IPS-NIHi7 (cell line): ENCODE measurements at regions not wholly inside any gene's neighbourhood (a gene's known extent, or its start where the extent isn't known, plus 50 kb on each side); places are given as distances from the start of the nearest gene placed in this dataset.
A peak's percentile ranks its signal among the peaks of the same experiment; 100 is the strongest.

ENCODE experiments used
- DNase-seq: peaks from one replicate; pipeline ENCODE4 v3.0.0; 2012; ENCODE audit warnings: mixed read lengths; ENCODE audit errors: extremely low spot score

DNA sequence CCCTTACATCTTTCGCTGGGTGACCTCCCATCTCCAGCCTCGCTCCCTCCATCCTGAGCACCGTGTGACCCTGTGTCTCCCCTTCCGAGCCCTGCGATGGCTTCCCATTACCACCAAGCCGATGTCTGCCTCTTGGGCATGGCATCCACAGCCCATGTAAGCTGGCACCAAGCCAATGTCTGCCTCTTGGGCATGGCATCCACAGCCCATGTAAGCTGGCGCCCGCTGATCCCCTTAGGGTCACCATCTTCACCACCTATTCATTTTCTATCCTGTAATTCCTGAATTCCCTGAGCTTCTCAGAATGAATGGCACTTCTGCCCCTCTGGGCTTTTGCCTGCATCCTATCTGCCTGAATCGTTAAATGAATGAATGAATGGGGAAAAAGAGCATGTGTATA, 478.2 kb upstream of the CCL2 start:
- no peak for DNase-seq

DNA sequence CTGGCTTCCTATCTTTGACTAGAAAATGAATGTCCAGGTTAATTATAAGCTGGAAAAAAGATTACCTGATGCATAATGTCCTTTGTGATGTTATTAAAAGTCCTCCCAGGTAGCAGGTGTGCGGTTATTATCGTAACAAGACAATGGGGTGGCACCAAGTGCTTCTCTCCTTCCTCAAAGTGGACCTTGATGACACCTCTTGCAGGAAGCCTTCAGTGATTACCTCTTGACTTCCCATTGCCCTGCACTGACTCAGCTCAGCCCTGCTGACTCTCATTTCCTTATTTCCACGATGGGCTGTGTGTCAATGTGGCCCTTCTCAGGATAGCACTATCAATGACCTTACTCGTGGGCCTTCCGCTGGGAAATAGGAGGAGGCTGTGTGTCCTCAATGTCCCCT, 477.4 kb upstream of the CCL2 start:
- DNase-seq: no peak

DNA sequence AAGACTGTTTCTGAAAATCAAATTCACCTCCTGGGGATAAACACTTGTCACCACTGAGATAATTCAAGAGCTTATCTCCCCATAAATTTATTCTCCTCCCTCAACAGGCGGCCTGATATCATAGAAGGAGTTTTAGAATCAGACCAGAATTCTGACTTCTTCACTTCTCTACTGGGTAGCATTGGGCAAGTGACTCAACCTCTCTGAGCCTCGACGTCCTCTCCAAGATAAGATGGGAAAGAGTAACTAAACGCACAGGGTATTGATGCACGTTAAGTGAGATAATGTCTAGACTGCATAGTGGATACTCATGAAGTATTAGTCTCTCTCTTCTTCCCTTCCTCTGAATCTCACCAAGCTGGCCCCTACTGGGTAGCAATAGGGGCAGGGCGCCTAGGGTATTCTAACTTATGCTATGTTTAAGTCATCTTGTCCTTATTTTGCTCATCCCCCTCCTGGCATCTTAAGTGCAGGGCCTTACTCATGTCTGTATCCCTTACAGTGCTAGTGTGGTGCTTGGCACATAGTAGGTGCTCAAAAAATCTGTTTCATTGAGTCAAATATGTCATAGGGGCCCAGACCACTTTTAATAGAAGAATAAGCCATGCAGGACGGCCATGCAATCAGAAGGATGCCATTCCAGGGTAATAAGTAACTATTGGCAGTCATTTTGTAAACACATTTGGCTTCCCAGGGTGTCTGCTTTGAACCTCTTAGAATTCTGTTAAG, 476.4 kb upstream of the CCL2 start:
- no peak for DNase-seq

DNA sequence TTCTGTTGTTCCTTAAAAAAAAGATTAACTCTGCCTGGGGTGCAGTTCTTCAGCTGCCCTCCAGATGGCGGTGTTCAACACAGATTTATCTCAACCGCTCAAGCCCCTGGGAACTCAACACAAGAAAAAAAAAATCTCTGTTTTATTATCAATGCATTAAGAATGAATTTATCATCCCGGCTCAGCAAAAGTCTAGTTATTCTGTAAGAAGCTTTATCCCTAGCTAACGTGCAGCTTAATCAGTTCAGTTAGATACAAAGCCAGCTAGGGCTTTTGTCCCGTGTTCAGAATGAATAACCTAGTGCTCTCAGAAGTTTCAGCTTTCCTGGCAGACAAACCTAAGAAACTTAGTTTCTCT, 475.9 kb upstream of the CCL2 start:
- DNase-seq: peak; percentile 77

DNA sequence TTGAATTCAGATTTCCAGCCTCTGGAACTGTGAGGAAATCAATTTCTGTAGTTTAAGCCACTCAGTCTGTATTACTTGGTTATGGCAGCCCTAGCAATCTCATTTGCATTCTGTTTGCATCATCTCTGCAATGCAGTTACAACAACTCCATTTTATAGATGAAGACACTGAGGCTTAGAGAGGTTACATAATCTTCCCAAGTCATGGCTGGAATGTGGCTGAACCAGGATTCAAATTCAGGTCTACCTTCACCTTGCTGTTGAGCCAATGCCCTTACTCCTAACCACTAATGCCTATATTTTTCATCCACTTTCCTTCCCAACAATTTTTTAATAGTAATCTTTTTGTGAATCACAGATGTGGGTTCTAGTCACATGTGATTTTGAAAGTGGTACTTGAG, 469.8 kb upstream of the CCL2 start:
- no peak for DNase-seq

DNA sequence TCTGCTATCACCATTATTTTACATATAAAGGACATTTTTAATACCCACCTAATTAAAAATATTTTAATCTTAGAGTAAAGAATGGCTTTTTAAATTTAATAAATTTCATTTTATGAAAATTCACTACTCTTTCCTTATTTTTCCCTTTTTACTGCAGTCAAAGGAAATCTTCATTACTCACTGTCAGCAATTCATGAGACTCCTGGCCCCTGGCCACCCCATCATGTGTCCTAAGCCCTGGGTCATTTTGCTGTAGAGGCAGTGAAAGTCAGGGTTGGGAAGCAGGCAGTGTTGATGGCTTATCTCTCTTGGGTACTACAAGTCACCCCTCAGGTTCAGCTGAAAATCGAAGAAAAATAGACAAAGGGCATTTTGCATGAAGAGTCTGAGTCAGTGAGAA, 468.6 kb upstream of the CCL2 start:
- DNase-seq: no peak

DNA sequence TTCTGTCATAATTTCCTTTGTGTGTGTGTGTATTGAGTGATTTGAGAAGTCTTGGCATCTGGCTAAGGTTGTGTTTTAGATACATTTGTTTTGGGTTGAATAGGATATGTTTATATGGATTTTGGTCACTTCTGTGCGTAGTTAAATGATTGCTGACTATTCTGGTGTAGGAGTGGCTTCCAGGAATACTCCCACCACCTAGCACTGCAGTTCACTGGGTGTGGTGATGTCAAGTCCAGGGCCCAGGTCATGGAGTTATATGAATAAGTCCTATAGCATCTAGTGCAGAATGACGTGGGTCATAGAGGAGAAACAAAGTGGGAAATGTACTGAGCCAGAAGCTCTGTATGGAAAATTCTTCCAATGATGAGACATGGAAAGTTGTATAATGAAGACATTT, 465.4 kb upstream of the CCL2 start:
- DNase-seq: no peak

DNA sequence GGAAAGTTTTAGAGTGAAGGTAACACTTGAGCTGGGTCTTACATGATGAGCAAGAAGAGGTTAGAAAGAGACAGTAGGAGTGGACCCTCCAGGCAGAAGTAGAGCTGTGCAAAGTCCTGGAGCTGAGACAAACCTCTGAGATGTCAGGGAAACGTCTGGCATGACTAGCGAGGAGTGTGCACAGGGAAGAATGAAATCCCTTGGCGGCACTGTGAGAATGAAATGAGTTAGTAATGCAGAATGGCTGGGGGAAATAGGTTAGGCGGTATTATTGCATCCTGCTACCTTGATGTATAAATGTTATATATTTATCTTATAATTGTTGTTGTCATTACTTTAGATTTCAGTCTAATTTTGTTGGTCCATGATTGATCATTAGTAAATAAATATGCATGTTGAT, 457.9 kb upstream of the CCL2 start:
- no peak for DNase-seq

DNA sequence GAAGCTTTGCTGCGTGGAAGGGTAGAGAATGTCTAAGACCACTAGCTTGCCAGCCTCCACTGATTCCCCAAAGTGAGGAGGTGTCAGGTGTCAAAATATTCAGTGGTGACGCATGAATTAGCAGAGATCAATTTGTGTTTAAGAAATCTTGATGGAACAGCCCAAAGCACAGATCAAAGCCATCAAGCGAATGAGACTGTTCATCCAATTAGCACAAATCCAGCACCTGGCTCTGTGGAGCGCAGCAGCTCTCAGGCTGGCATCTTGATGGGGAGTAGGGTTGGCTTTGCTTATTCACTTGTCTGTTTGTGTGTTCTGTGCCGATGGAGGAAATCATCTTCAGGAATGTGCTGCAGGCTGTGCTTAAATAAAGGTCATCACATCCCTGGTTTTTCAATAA, 456.8 kb upstream of the CCL2 start:
- no peak for DNase-seq

DNA sequence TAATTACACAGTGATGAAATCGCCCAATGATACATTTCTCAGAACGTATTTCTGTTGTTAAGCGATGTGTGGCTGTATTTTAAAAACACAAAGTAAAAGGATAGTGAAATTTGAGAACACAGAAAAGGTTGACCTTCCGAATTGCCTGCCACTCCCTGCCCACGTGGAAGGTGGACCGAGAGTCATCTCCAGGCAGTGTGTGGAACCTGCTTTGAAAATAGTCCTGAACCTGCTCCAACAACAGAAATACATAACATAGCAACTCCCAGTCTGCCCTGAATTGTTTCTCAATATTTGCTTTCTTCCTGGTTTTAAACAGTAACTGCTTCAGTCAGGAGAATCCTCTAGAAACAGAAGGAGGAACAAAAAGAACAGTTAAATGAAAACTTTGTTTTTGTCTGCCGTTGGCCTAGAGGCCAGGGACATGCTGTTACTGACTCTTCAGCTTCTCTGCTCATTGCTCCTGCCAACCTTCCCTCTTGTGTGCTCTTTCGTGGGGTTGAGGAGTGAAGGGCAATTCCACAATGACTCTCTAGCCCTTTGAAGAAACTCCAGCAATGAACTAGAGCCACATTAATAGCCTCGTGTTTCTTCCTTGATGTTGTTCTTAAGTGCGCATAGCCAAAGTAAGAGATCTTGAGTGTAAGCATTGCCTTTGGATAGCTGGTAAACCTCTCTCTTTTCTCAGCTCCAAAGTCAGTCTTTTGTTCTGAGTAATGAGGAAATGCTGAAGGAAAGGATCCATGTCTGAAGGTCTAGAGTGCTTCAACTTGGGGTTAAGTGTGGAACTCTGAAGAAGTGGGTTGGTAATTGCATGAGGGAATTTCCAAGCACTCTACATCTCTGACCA, 452.5 kb upstream of the CCL2 start:
- no peak for DNase-seq

DNA sequence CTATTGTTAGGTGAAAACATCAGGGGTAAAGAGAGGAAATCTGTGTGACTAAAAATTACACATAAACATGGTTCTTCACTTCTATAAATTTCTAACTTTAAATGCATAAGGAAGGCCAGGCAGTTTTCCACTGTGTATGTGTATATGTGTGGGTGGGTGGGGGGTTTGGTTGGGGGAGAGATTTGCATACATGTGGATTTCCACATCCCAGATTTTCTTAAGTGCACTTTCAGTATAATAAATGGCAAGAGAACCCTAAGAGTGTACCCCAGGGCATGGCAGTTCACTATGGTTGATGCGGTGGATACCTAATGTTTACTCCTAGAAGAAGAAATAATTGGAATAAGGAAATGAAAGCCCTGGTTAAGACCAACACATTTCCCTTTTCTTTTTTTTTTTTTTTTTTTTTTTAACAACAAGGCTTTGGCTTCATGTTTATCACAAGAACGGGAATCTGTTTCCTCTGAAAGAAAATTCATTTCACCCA, 451.8 kb upstream of the CCL2 start:
- no peak for DNase-seq

DNA sequence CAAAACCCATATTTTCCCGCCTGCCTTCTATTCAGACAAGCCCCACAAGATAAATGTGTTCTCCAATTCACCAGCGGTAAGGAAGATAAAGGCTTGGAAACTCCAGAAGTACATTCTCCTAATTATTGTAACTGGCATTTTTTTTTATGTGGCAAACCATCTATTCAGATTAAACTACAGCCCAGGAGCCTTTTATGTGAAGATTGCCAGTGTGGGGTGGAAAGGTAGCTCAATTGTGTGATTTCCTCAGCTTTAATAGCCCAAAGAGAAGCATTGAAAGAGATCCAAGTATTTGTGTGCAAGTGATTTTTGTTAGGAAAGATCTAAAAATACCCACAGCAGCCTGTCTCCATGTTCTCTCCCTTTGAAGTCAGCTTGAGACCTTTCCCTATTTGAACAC, 451.4 kb upstream of the CCL2 start:
- DNase-seq: no peak

DNA sequence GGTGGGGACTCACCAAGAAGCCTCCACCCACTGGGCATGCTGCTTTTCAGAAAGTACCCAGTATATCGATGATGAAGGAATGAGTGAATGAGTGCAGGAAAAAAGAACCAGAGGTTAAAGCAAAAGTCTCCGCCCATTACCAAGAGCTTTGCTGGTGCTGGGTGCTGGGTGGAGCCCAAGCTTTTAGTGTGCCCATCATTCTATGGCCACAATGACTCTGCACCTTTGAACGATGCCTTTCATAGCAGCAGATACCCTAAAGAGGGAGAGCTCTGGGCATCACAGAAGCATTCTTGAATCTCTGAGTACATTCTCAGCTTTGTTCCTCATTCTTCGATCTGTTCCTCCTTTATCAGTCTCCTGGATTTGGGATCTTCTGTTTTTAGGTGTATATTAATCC, 450.7 kb upstream of the CCL2 start:
- no peak for DNase-seq

DNA sequence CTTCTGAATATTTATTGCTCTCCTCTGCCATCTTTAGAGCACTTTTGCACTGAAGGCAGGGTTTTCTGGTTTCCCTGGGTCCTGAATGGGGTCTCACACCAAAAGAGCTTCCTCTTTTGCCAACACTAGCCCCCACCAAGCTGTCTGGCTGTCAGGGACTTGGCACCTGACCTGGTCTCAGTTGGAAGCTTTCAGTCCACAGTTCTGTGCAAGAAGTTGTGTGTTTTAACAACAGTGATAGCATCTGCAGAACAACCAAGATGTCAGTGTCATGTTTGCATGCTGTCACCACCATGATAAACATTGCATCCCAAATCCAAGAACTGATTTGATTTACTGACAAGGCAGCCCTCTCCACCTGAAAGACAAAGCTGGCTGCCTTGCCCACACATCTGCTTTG, 448.5 kb upstream of the CCL2 start:
- DNase-seq: no peak

DNA sequence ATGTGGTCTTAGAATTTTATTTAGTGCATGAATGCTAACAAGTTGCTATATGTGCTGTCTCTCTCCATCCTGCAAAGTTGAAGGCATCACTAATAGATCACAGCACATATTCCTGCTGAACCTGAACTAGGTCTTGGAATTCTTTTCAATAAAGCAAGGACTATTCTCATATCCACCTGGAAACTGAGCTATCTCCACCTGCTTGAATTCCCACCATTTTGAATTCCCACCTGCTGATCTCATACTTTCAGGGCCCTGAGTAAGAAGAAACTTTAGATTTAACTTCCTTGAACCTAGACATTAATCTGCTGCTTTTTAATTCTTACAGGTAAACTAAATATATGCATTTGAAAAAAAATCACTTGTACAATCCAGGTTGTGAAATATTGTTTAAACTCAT, 445.3 kb upstream of the CCL2 start:
- DNase-seq: no peak

DNA sequence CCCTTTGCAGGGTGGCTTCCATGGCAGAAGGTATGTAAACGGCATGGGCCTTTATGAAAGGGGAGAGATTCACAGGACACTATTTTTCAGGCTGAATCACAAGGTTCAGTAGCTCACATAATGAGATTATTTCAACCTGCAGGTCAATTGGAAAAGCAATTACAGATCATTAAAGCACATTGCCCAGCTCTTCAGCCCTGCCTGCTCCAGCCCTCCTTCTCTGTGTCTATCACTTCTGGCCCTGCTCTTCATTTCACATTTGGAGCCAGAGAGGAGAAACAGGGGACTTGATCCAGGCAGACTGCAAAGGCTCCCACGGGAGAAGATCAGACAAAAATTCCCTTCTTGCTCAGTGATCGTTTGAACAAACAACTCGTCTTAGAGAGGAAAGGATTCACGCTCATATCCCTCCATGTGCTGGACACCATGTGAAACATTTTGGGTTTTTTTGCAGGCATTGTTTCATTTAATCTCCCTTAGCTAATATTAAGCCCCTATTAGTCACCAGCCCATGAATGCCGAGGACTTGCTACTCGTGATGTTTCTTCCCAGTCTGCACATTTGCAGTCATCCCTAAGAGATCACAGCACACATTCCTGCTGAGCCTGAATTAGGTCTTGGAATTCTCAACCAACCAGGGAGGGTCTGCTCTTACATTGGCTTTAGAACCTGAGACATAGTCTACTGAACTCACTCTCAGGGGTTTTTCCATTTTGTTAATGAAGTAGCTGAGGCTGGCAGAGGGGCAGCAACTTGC, 443.9 kb upstream of the CCL2 start:
- no peak for DNase-seq

DNA sequence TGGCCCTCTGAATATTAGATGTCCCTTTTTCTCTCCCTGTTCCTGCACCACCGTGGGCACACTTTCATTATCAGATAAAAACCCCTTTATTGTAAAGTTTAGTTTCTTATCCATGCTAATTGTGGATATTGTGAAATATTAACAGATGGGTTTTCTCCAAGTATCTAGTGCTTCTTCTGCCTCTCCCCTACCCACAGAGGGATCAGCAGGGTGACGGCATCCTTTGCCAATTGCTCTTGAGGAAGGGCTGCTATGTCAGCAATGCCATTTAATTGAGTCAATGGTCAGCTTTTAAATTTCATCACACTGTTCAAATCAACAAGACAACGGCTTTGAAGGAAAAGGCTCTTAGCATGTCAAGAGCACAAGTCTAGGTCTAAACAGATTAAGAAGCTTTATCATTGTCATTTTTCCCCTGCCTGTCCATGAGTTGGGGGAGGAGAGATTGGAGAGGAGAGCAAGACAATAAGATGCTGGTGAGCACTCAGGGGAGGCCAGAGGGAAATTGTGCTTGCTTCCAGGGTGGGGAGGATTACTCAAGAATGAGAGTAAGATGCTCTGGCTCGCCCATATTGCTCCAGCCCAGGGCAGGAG, 443.0 kb upstream of the CCL2 start:
- DNase-seq: no peak

DNA sequence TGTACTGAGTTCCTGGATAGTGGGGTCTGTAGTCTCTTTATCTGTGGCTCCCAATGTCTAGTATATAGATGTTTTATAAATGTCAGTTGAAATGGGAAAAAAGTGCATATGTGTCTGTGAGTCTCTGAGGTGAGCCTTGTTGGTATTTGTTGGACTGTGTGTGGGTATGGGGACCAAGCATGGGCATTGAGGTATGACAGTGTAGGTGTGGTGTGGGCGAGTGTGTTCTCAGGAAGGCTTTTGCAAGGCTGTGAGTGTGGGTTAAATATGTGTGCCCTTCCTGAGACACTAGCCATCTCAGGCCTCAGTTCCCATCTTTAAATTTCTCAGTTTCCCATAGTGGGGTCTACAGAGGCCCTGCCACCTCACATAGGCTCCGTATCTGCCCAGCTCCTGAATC, 440.2 kb upstream of the CCL2 start:
- DNase-seq: no peak

DNA sequence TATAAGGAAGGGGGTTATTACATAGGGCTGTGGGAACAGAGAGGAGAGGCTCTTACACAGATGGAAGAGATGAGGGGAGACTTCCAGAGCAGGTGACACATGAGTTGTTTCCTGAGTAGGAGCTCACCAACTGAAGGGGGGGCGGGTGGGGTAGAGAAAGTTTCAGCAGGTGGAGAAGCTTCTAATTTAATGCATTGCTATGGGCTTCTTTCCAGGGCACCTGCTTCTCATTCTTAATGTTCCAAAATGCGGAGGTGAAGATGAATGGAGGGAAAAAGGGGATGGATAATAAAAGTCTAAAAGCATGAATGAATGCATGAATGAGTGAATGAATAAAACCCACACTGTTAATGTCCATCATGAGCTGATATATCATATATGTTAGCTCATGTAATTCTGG, 439.0 kb upstream of the CCL2 start:
- DNase-seq: no peak

DNA sequence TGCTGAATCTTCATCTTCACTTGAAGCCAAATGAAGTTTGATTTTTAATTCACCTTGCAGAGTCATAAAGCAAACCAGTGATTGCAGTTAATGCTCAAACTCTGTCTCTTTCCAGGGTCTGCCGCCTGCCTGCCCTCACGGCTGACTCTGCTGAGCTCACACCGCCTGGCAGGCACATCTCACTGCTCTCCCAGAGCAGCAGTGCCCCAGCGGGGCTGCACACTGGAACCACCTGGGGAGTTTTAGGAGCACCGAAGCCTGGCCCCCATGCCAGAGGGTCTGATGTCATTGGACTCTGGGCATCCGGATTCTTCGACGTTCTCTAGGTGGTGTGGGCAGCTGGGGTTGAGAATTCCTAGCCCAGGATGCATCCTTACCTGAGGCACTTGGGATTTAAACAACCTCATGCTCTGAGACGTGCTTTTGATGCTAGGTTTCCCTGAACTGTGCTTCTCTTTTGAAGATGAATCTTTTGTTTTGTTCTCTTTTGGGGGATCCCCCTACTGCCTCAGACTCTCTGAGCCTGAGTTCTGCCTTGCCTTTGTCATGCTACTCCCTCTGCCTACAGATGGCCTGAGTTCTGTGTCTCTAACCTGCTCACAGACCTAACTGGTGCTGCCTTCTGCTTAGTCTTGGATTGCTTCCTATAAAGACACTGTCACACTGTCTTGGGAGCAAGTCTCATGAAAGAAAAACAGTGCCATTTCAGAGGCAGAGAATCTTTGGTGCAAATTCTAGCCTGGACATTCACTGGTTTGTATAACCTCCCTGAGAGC, 438.1 kb upstream of the CCL2 start:
- no peak for DNase-seq

DNA sequence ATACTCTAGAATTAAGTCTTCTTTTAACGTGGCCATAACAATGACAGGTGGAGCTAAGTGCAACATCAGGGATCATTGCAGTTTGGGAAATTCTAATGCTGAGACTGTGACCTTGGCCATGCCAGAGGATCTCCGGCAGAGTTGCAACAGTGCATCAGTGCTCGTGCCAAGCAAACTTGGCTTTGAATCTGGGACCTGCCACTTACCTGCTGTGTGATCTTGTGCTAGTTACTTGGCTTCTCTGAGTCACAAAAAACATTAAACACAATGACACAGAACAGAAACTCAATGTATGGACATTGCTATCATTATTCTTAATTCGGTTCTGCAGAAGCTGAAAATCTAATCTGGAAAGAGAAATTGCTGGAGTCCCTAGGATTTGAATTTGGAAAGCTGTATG, 435.5 kb upstream of the CCL2 start:
- DNase-seq: no peak

DNA sequence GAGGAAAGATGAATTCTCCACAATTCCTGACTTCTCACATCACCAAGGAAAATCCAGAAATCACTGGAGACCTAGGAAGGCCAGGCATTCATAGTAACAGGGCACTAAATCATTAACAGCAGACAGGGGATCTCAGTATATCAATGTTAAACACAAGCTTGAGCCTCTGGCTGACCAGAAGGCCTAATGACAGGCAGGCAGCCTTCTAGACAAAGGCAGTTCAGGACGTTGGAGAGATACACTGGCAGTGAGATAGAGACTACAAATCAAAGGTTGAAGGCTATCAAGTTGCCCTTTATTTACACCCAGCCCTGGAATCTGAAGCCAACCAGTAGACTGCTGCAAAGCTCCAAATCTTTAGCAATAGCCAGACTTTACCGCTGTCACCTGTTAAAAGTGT, 422.8 kb upstream of the CCL2 start:
- peak; percentile 49 for DNase-seq
